ENCODE measurements at regions not wholly inside any gene's neighbourhood (a gene's known extent, or its start where the extent isn't known, plus 50 kb on each side); places are given as distances from the start of the nearest gene placed in this dataset.
A peak's percentile ranks its signal among the peaks of the same experiment; 100 is the strongest.

DNA sequence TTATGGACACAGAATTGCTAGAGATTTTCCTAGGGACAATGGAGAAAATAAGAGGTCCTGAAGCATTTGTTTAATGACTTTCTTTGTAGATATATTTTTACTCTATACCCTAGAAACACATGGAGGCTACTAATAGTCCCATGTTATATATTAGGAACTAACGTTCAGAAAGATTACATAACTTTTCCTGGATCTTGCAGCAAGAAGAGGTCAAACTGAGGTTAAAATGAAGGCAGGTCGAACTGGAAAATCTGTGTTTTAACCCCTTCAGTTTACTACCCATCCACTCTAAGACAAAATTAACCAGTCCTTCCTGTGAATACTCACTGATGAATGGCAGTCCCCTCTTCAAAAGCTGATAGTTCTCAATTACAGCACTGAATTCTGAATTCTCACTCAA is 1415.8 kb upstream of the CELF4 start:
- Histone ChIP-seq H3K9ac (ENCODE audit: extremely low read depth, low read length, poor library complexity, severe bottlenecking) (no peak overlapping the region), H3K9me3 (ENCODE audit: control insufficient read depth, low read length) (no peaks in the 10 kb centered on the region), H3K36me3 (ENCODE audit: control insufficient read depth, insufficient read depth, low read length) (no peaks in the 10 kb centered on the region), H3K4me3 (ENCODE audit: low read length) (no peak overlapping the region), H3K27ac (ENCODE audit: low read depth, low read length) (no peak overlapping the region), H3K27me3 (ENCODE audit: control insufficient read depth, insufficient read depth, low read length, poor library complexity, severe bottlenecking) (no peaks in the 10 kb centered on the region), H3K4me1 (ENCODE audit: control insufficient read depth, insufficient read depth, low read length) (no peaks in the 10 kb centered on the region)
- no peaks in the 10 kb centered on the region for H3K27me3 Mint-ChIP-seq (ENCODE audit: insufficient read depth)
- H3K27ac Mint-ChIP-seq: no peak overlapping the region
- no peak overlapping the region for H3K4me3 Mint-ChIP-seq
- H3K36me3 Mint-ChIP-seq (ENCODE audit: low read depth): no peaks in the 10 kb centered on the region
- H3K4me1 Mint-ChIP-seq: peaks cover 5% of the 10 kb centered on the region
- DNase-seq: no peak
- TF ChIP-seq, protein P1, sequence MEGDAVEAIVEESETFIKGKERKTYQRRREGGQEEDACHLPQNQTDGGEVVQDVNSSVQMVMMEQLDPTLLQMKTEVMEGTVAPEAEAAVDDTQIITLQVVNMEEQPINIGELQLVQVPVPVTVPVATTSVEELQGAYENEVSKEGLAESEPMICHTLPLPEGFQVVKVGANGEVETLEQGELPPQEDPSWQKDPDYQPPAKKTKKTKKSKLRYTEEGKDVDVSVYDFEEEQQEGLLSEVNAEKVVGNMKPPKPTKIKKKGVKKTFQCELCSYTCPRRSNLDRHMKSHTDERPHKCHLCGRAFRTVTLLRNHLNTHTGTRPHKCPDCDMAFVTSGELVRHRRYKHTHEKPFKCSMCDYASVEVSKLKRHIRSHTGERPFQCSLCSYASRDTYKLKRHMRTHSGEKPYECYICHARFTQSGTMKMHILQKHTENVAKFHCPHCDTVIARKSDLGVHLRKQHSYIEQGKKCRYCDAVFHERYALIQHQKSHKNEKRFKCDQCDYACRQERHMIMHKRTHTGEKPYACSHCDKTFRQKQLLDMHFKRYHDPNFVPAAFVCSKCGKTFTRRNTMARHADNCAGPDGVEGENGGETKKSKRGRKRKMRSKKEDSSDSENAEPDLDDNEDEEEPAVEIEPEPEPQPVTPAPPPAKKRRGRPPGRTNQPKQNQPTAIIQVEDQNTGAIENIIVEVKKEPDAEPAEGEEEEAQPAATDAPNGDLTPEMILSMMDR (conservative IDR thresholded peaks at IDR 0.05): no peak
- peaks cover 10% of the 10 kb centered on the region for H3K9me3 Mint-ChIP-seq
- 96 to 100% methylated on average over 2 of the region's 2 CpGs for WGBS, 2 experiments (ENCODE audit: insufficient coverage in 1 of 2, insufficient read length in 1 of 2)

GRCh38 chr18:38980420-38980819 is 1414.8 kb upstream of the CELF4 start:
- Histone ChIP-seq H3K4me1 (ENCODE audit: control insufficient read depth, insufficient read depth, low read length) (no peaks in the 10 kb centered on the region), H3K9ac (ENCODE audit: extremely low read depth, low read length, poor library complexity, severe bottlenecking) (no peak overlapping the region), H3K36me3 (ENCODE audit: control insufficient read depth, insufficient read depth, low read length) (no peaks in the 10 kb centered on the region), H3K9me3 (ENCODE audit: control insufficient read depth, low read length) (no peaks in the 10 kb centered on the region), H3K4me3 (ENCODE audit: low read length) (no peak overlapping the region), H3K27me3 (ENCODE audit: control insufficient read depth, insufficient read depth, low read length, poor library complexity, severe bottlenecking) (no peaks in the 10 kb centered on the region), H3K27ac (ENCODE audit: low read depth, low read length) (no peak overlapping the region)
- no peak overlapping the region for H3K4me3 Mint-ChIP-seq
- H3K27me3 Mint-ChIP-seq (ENCODE audit: insufficient read depth): no peaks in the 10 kb centered on the region
- H3K27ac Mint-ChIP-seq: no peak overlapping the region
- TF ChIP-seq, protein P1 (conservative IDR thresholded peaks at IDR 0.05): no peak
- no peaks in the 10 kb centered on the region for H3K36me3 Mint-ChIP-seq (ENCODE audit: low read depth)
- H3K4me1 Mint-ChIP-seq: peaks cover 5% of the 10 kb centered on the region
- H3K9me3 Mint-ChIP-seq: peaks cover 7% of the 10 kb centered on the region
- DNase-seq: no peak

DNA sequence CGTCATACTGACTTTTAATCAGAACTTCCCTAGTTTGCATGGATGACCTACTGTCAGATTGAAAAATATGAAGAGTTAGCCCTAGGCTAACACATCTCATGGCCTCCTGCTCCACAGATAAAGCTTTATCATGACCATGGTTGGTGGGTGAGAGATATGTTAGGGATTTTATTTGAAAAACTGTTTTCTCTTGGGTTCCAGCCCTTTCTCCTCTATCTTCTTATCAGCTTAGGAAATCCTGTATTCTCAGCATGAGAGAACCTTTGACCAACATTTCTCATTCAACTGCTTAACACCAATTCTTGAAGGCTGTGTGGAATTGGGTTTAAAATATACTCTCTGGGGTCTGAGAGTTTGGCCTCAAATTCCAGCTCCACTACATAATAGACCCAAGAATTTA is 1407.0 kb upstream of the CELF4 start:
- TF ChIP-seq, protein P1 (conservative IDR thresholded peaks at IDR 0.05): no peak

More for the DNA sequence above, 1407.0 kb upstream of the CELF4 start:
- H3K4me3 Mint-ChIP-seq: no peak overlapping the region
- H3K4me1 ChIP-seq (ENCODE audit: control insufficient read depth, insufficient read depth, low read length): peaks cover 7% of the 10 kb centered on the region
- DNase-seq: no peak
- no peaks in the 10 kb centered on the region for H3K27me3 ChIP-seq (ENCODE audit: control insufficient read depth, insufficient read depth, low read length, poor library complexity, severe bottlenecking)
- H3K27me3 Mint-ChIP-seq (ENCODE audit: insufficient read depth): peaks cover 5% of the 10 kb centered on the region
- no peaks in the 10 kb centered on the region for H3K9me3 Mint-ChIP-seq
- no peak overlapping the region for H3K9ac ChIP-seq (ENCODE audit: extremely low read depth, low read length, poor library complexity, severe bottlenecking)
- no peak overlapping the region for H3K27ac Mint-ChIP-seq
- H3K36me3 Mint-ChIP-seq (ENCODE audit: low read depth): no peaks in the 10 kb centered on the region
- H3K27ac ChIP-seq (ENCODE audit: low read depth, low read length): no peak overlapping the region
- H3K4me1 Mint-ChIP-seq: peaks cover 22% of the 10 kb centered on the region
- H3K9me3 ChIP-seq (ENCODE audit: control insufficient read depth, low read length): no peaks in the 10 kb centered on the region
- H3K36me3 ChIP-seq (ENCODE audit: control insufficient read depth, insufficient read depth, low read length): no peaks in the 10 kb centered on the region
- peak overlapping the region; percentile 5 for H3K4me3 ChIP-seq (ENCODE audit: low read length)
- WGBS, 2 experiments (ENCODE audit: insufficient coverage in 1 of 2, insufficient read length in 1 of 2): 91% methylated on average over 1 of the region's 1 CpG; no CpG with 5 or more reads in 1 of the 2 experiments

All from endodermal cell (in vitro differentiated cells).